ENCODE measurements at regions not wholly inside any gene's neighbourhood (a gene's known extent, or its start where the extent isn't known, plus 50 kb on each side); places are given as distances from the start of the nearest gene placed in this dataset.

GRCh38 chr2:238722883-238723282, 125.0 kb upstream of the TWIST2 start:
- TF ChIP-seq POU6F1 (CRISPR knock-in tag; IDR thresholded peaks at IDR 0.05; ENCODE audit: borderline replicate concordance, low read depth), result no peak
- TF ChIP-seq CSRNP3 (CRISPR knock-in tag; IDR thresholded peaks at IDR 0.05), result no peak
- TF ChIP-seq PATZ1 (CRISPR knock-in tag; IDR thresholded peaks at IDR 0.05; ENCODE audit: borderline replicate concordance), result no peak
- no peak for TF ChIP-seq ARNTL (CRISPR knock-in tag; IDR thresholded peaks at IDR 0.05; ENCODE audit: borderline replicate concordance, low read depth)
- no peak for TF ChIP-seq CREB5 (CRISPR knock-in tag; IDR thresholded peaks at IDR 0.05; ENCODE audit: low read depth)
- no peak for TF ChIP-seq BACH2 (CRISPR knock-in tag; IDR thresholded peaks at IDR 0.05; ENCODE audit: borderline replicate concordance)
